HCT116 (cell line): ENCODE measurements at regions not wholly inside any gene's neighbourhood (a gene's known extent, or its start where the extent isn't known, plus 50 kb on each side); places are given as distances from the start of the nearest gene placed in this dataset.
A peak's percentile ranks its signal among the peaks of the same experiment; 100 is the strongest.

Source experiments
- ATAC-seq: fragments of 200-7000 bp; cut with Tn5 transposase; 2 replicates; pipeline ENCODE4 v1.9.1; 2020; ENCODE audit warnings: mild to moderate bottlenecking, moderate library complexity
- BruUV-seq: library from RNA; stranded (reverse); fragments of 400-500 nt; replicated peaks from 2 replicates; lab custom pipeline; 2021; lab: Mats Ljungman, UMichigan
- CTCF ChIA-PET: fragments of 300-600 bp; sonication (Branson Sonifier 250); formaldehyde crosslinking; loops from one replicate; lab custom pipeline; 2021; ENCODE audit warnings: antibody characterized with exemption; lab: Charles Lee
- POLR2A ChIA-PET: fragments of 300-600, 350-600 bp; sonication (Branson Sonifier 250); formaldehyde crosslinking; loops from one replicate; lab custom pipeline; 2021; ENCODE audit warnings: antibody characterized with exemption; lab: Charles Lee
- RAD21 ChIA-PET, 2 experiments: fragments of 300-600 bp; sonication (Branson Sonifier 250); formaldehyde crosslinking; loops; one replicate each; lab custom pipeline; 2023; ENCODE audit warnings: low total read pairs in 2 of 2; ENCODE audit not compliant: uncharacterized antibody in 2 of 2, unreplicated experiment in 2 of 2, low non-redundant PET in 1 of 2; lab: Charles Lee
- DNase-seq: peaks from one replicate; pipeline ENCODE4 v3.0.0-alpha.2; 2010; ENCODE audit warnings: low read depth, low spot score
- H2AFZ ChIP-seq: fragments of 200-600 bp; shearing (Covaris generic), sonication (generic); 2 replicates; pipeline ENCODE4 v1.6.1; 2017; ENCODE audit warnings: low read depth, mixed run types, mixed read lengths, antibody characterized with exemption, low read length; ENCODE audit not compliant: poor library complexity, severe bottlenecking
- H3K27ac ChIP-seq: 2 replicates; pipeline ENCODE4 v1.5.1; 2012; ENCODE audit warnings: low read depth, low read length
- H3K27me3 ChIP-seq: fragments of 200-600 bp; sonication (generic); 2 replicates; pipeline ENCODE4 v1.6.1; 2016; ENCODE audit warnings: mixed run types, low read length, mixed read lengths; ENCODE audit not compliant: insufficient read depth
- H3K36me3 ChIP-seq, 2 experiments: fragments of 200-500 bp in 1 of 2; fragments of 200-600 bp in 1 of 2; sonication (Bioruptor generic) in 1 of 2; sonication (generic) in 1 of 2; 2 replicates each; pipeline versions ENCODE4 v1.5.1 to v1.6.1; 2014 to 2016; ENCODE audit warnings: low read length in 2 of 2, inconsistent platforms in 1 of 2, mixed read lengths in 1 of 2, mixed run types in 1 of 2; ENCODE audit not compliant: insufficient read depth in 2 of 2, control insufficient read depth in 1 of 2
- H3K4me1 ChIP-seq, 2 experiments: fragments of 200-600 bp in 1 of 2; sonication (generic) in 1 of 2; 2 replicates each; pipeline versions ENCODE4 v1.5.1 to v1.6.1; 2012 to 2017; ENCODE audit warnings: low read length in 2 of 2, inconsistent platforms in 1 of 2, mild to moderate bottlenecking in 1 of 2, mixed read lengths in 1 of 2, mixed run types in 1 of 2, moderate library complexity in 1 of 2; ENCODE audit not compliant: insufficient read depth in 2 of 2, control insufficient read depth in 1 of 2
- H3K4me2 ChIP-seq: fragments of 200-600 bp; sonication (generic); 2 replicates; pipeline ENCODE4 v1.6.1; 2017; ENCODE audit warnings: mixed run types, low read length, mixed read lengths
- H3K4me3 ChIP-seq, 2 experiments: fragments of 200-600 bp in 1 of 2; sonication (generic) in 1 of 2; replicated peaks in 1 of 2; 2 replicates each; pipeline ENCODE4 v1.5.1; 2011 to 2016; ENCODE audit warnings: low read length in 2 of 2, control low read depth in 1 of 2, low read depth in 1 of 2, mild to moderate bottlenecking in 1 of 2, mixed read lengths in 1 of 2, mixed run types in 1 of 2
- H3K79me2 ChIP-seq: fragments of 200-600 bp; sonication (generic); 2 replicates; pipeline ENCODE4 v1.6.1; 2017; ENCODE audit warnings: mild to moderate bottlenecking, mixed run types, low read length, moderate library complexity, mixed read lengths; ENCODE audit not compliant: insufficient read depth
- H3K9ac ChIP-seq: fragments of 200-600 bp; sonication (generic); 2 replicates; pipeline ENCODE4 v1.6.1; 2016; ENCODE audit warnings: low read length, mixed read lengths
- H3K9me2 ChIP-seq: fragments of 200-600 bp; sonication (generic), shearing (Covaris generic); 2 replicates; pipeline ENCODE4 v1.6.1; 2017; ENCODE audit warnings: mixed run types, mild to moderate bottlenecking, moderate library complexity; ENCODE audit not compliant: insufficient read depth
- H3K9me3 ChIP-seq, 2 experiments: fragments of 200-500 bp in 1 of 2; fragments of 200-600 bp in 1 of 2; sonication (Bioruptor generic) in 1 of 2; sonication (generic) in 1 of 2; 2 replicates each; pipeline ENCODE4 v1.6.1; 2014 to 2017; ENCODE audit warnings: low read length in 2 of 2, mixed read lengths in 2 of 2, inconsistent platforms in 1 of 2, low read depth in 1 of 2, mild to moderate bottlenecking in 1 of 2, mixed run types in 1 of 2, moderate library complexity in 1 of 2; ENCODE audit not compliant: control insufficient read depth in 1 of 2, insufficient read depth in 1 of 2
- H4K20me1 ChIP-seq: fragments of 200-600 bp; sonication (generic), shearing (Covaris generic); 2 replicates; pipeline ENCODE4 v1.6.1; 2017; ENCODE audit warnings: mixed run types, mild to moderate bottlenecking, moderate library complexity; ENCODE audit not compliant: insufficient read depth
- CTCF ChIP-seq, 3 experiments: fragments of 200-600 bp in 1 of 3; sonication (generic) in 1 of 3; IDR thresholded peaks in 2 of 3; conservative IDR thresholded peaks in 1 of 3; 2 replicates each; pipeline ENCODE4 v1.5.1; 2012 to 2017; ENCODE audit warnings: low read depth in 2 of 3, low read length in 2 of 3, antibody characterized with exemption in 1 of 3, borderline replicate concordance in 1 of 3, control low read depth in 1 of 3, mild to moderate bottlenecking in 1 of 3, mixed read lengths in 1 of 3, mixed run types in 1 of 3, moderate library complexity in 1 of 3; ENCODE audit not compliant: insufficient read depth in 1 of 3
- EGR1 ChIP-seq: IDR thresholded peaks from 2 replicates; pipeline ENCODE4 v1.6.1; 2012; ENCODE audit warnings: low read depth
- JUND ChIP-seq: IDR thresholded peaks from 2 replicates; pipeline ENCODE4 v1.6.1; 2012
- RAD21 ChIP-seq: IDR thresholded peaks from 2 replicates; pipeline ENCODE4 v1.6.1; 2012; ENCODE audit warnings: low read depth, mild to moderate bottlenecking
- REST ChIP-seq: IDR thresholded peaks from 2 replicates; pipeline ENCODE4 v1.6.1; 2012; ENCODE audit warnings: low read depth
- YY1 ChIP-seq: IDR thresholded peaks from 2 replicates; pipeline ENCODE4 v1.6.1; 2011; ENCODE audit warnings: low read length, low read depth, moderate library complexity, mild to moderate bottlenecking; ENCODE audit not compliant: insufficient replicate concordance; ENCODE audit errors: extremely low read depth
- ZFX ChIP-seq: fragments of 450-650 bp; IDR thresholded peaks from 2 replicates; pipeline ENCODE4 v1.6.1; 2017
- intact Hi-C: fragments of 100-400 bp; cut with micrococcal nuclease; formaldehyde crosslinking; loops from 2 replicates; pipeline ENCODE4 v1.10.0; 2022

- Histone ChIP-seq H3K36me3 (no peaks in the 10 kb centered on the region), H4K20me1 (no peaks in the 10 kb centered on the region), H3K79me2 (no peaks in the 10 kb centered on the region), H3K4me1 (peaks cover 0 to 3% of the 10 kb centered on the region in 2 experiments; a peak in 1 of 4 replicates), H3K4me2 (peak overlapping the region; percentile 88), H2AFZ (peak overlapping the region; percentile 97), H3K4me3 (peak overlapping the region; percentile 36 to 40), H3K9me3 (no peaks in the 10 kb centered on the region), H3K27me3 (peaks cover 17% of the 10 kb centered on the region), H3K27ac (no peak overlapping the region), H3K9ac (no peak overlapping the region), H3K9me2 (no peaks in the 10 kb centered on the region)
- POLR2A ChIA-PET = no interaction called here
- DNase-seq (peak; percentile 67), ATAC-seq (peak; percentile 95)
- intact Hi-C loops = loop anchor here (10.0 kb wide), 1 partner anchor 306 kb away; no protein-coding TSS in a partner anchor
- CTCF ChIA-PET = interaction anchor here (0.7 to 4.2 kb wide), 5 partner anchors 21 to 306 kb away, joined by 3 to 11 read pairs (median 4); no protein-coding TSS in a partner anchor
- RAD21 ChIA-PET = no interaction called here
- TF ChIP-seq JUND (no peak), YY1 (no peak), REST (no peak), ZFX (no peak), RAD21 (peak; percentile 36), EGR1 (no peak), CTCF (IDR thresholded peaks at IDR 0.05 in 2 of 3, conservative IDR thresholded peaks at IDR 0.05 in 1 of 3; ENCODE audit: borderline replicate concordance in 1 of 3, insufficient read depth in 1 of 3, low read depth in 2 of 3, low read length in 2 of 3) (peak; percentile 39 to 84 (median 68); a peak in 5 of 6 replicates)
- BruUV-seq = no TSS peak
Measured at GRCh38 chr9:109880276-109881169, 100.5 kb downstream of the PALM2AKAP2 start.
